GM19238 (cell line): ENCODE measurements at regions not wholly inside any gene's neighbourhood (a gene's known extent, or its start where the extent isn't known, plus 50 kb on each side); places are given as distances from the start of the nearest gene placed in this dataset.

Experiments
- DNase-seq: peaks from one replicate; pipeline ENCODE4 v3.0.0; 2011; ENCODE audit warnings: low spot score; ENCODE audit not compliant: insufficient read length

GRCh38 chr4:17296921-17297890, 214.7 kb downstream of the QDPR start:
- DNase-seq = no peak

GRCh38 chr4:17293901-17294300, 218.0 kb downstream of the QDPR start:
- no peak for DNase-seq

GRCh38 chr4:17288151-17288550, 223.7 kb downstream of the QDPR start:
- DNase-seq = no peak

- no peak for DNase-seq
Measured at GRCh38 chr4:17286752-17287460, 225.0 kb downstream of the QDPR start.

GRCh38 chr4:17285747-17286146, 226.1 kb downstream of the QDPR start:
- DNase-seq = no peak

GRCh38 chr4:17284323-17285175, 227.3 kb downstream of the QDPR start:
- no peak for DNase-seq

- DNase-seq = no peak
Measured at GRCh38 chr4:17283832-17284231, 228.1 kb downstream of the QDPR start.

- DNase-seq = no peak
Measured at GRCh38 chr4:17283251-17283650, 228.6 kb downstream of the QDPR start.

- no peak for DNase-seq
Measured at GRCh38 chr4:17280261-17281018, 231.4 kb downstream of the QDPR start.

GRCh38 chr4:17276776-17277175, 235.1 kb downstream of the QDPR start:
- DNase-seq = no peak

GRCh38 chr4:17275836-17276235, 236.1 kb downstream of the QDPR start:
- no peak for DNase-seq

GRCh38 chr4:17273047-17273446, 238.8 kb downstream of the QDPR start:
- no peak for DNase-seq

GRCh38 chr4:17272154-17272553, 239.7 kb downstream of the QDPR start:
- DNase-seq = no peak

- no peak for DNase-seq
Measured at GRCh38 chr4:17265653-17266052, 246.2 kb downstream of the QDPR start.

GRCh38 chr4:17265139-17265538, 246.8 kb downstream of the QDPR start:
- no peak for DNase-seq

- DNase-seq = no peak
Measured at GRCh38 chr4:17260166-17260907, 251.6 kb downstream of the QDPR start.

GRCh38 chr4:17258106-17258505, 253.8 kb downstream of the QDPR start:
- DNase-seq = no peak

- DNase-seq = no peak
Measured at GRCh38 chr4:17252131-17252530, 259.8 kb downstream of the QDPR start.

- DNase-seq = no peak
Measured at GRCh38 chr4:17251101-17251500, 260.8 kb downstream of the QDPR start.

- DNase-seq = no peak
Measured at GRCh38 chr4:17250591-17250990, 261.3 kb downstream of the QDPR start.
